ENCODE measurements at regions not wholly inside any gene's neighbourhood (a gene's known extent, or its start where the extent isn't known, plus 50 kb on each side); places are given as distances from the start of the nearest gene placed in this dataset.
"Not testable (repeated sequence)": the region's sequence is repeated elsewhere in the genome, so short reads cannot be mapped to it uniquely, and the experiment has no call there.

- DNase-seq (ENCODE audit: low read depth) = no peak
These were observed 315.1 kb downstream of the THBS2 start for GRCh38 chr6:168938546-168938945.

- no peak for DNase-seq (ENCODE audit: low read depth)
These were observed 316.6 kb downstream of the THBS2 start for GRCh38 chr6:168937054-168937453.

GRCh38 chr6:168935628-168936010 is 318.0 kb downstream of the THBS2 start:
- DNase-seq (ENCODE audit: low read depth) = no peak

- no peak for DNase-seq (ENCODE audit: low read depth)
These were observed 318.7 kb downstream of the THBS2 start for GRCh38 chr6:168934660-168935627.

- DNase-seq (ENCODE audit: low read depth) = not testable (repeated sequence)
These were observed 321.5 kb downstream of the THBS2 start for GRCh38 chr6:168932171-168932570.

- not testable (repeated sequence) for DNase-seq (ENCODE audit: low read depth)
These were observed 322.6 kb downstream of the THBS2 start for GRCh38 chr6:168931072-168931471.

- no peak for DNase-seq (ENCODE audit: low read depth)
These were observed 323.7 kb downstream of the THBS2 start for GRCh38 chr6:168929871-168930450.

- DNase-seq (ENCODE audit: low read depth) = no peak
These were observed 325.6 kb downstream of the THBS2 start for GRCh38 chr6:168928012-168928411.

- DNase-seq (ENCODE audit: low read depth) = no peak
These were observed 326.6 kb downstream of the THBS2 start for GRCh38 chr6:168927026-168927425.

- no peak for DNase-seq (ENCODE audit: low read depth)
These were observed 327.3 kb downstream of the THBS2 start for GRCh38 chr6:168926306-168926705.

GRCh38 chr6:168925671-168926070 is 328.0 kb downstream of the THBS2 start:
- DNase-seq (ENCODE audit: low read depth) = no peak

GRCh38 chr6:168923171-168923570 is 330.5 kb downstream of the THBS2 start:
- DNase-seq (ENCODE audit: low read depth) = no peak

GRCh38 chr6:168922436-168922835 is 331.2 kb downstream of the THBS2 start:
- no peak for DNase-seq (ENCODE audit: low read depth)

GRCh38 chr6:168920289-168920688 is 333.4 kb downstream of the THBS2 start:
- DNase-seq (ENCODE audit: low read depth) = no peak

- DNase-seq (ENCODE audit: low read depth) = no peak
These were observed 334.0 kb downstream of the THBS2 start for GRCh38 chr6:168919470-168920179.

- DNase-seq (ENCODE audit: low read depth) = no peak
These were observed 337.0 kb downstream of the THBS2 start for GRCh38 chr6:168916576-168917211.

- DNase-seq (ENCODE audit: low read depth) = no peak
These were observed 337.8 kb downstream of the THBS2 start for GRCh38 chr6:168915855-168916254.

GRCh38 chr6:168915242-168915641 is 338.4 kb downstream of the THBS2 start:
- no peak for DNase-seq (ENCODE audit: low read depth)

GRCh38 chr6:168913866-168914469 is 339.7 kb downstream of the THBS2 start:
- no peak for DNase-seq (ENCODE audit: low read depth)

- not testable (repeated sequence) for DNase-seq (ENCODE audit: low read depth)
These were observed 340.3 kb downstream of the THBS2 start for GRCh38 chr6:168913231-168913865.

- no peak for DNase-seq (ENCODE audit: low read depth)
These were observed 344.4 kb downstream of the THBS2 start for GRCh38 chr6:168909288-168909687.

Measured in GM04504 (cell line).